ENCODE measurements at regions not wholly inside any gene's neighbourhood (a gene's known extent, or its start where the extent isn't known, plus 50 kb on each side); places are given as distances from the start of the nearest gene placed in this dataset.
"Not testable (repeated sequence)": the region's sequence is repeated elsewhere in the genome, so short reads cannot be mapped to it uniquely, and the experiment has no call there.

DNA sequence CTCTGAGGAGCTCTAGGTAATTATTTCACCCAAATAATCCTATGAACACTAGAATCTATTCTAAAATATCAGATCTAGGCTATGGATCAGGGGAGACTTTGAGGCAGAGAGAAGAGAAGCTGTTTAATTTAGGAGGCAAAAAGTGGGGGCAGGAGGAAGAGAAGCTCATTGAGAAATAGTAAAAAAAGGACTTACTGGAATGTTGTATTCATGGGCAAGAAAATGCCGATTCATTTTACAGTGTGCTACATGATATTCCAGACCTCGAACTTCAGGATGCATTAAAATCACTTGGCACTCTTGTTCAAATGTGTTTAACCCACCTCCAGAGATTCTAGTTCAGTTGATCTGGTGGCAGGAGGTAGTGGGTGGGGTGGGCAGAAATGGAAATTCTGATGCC lies 109.5 kb upstream of the ITGB1 start:
- DNase-seq = no peak

DNA sequence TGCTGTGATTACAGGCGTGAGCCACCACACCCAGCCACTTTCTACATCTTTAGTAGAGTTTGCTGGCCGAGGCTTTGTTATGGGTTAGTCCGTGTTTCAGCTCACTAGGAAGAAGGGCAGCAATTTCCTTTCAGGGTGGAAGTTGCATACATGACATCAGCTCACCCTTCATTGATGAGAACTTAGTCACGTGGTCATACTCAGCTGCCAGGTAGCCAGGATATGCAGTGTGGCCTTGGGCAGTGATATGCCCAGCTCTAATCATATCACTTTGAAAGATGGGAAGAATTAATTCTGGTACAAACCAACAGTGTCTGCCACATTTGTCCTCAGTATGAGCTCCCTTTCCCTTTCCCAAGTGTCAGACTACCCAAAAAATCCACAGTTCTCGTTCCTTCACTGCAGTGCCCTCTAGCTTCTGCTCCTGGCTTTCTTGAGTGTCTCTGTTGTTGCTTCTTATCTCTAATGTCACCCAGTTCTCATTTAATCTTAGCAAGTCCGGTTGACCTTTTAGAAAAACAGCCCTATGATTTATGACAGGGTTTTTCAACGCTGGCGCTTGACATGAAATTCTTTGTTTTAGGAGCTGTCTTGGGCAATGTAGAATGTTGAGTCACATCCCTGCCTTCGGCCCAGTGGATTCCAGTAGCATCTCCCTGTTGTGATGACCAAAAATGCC lies 108.7 kb upstream of the ITGB1 start:
- DNase-seq = no peak

DNA sequence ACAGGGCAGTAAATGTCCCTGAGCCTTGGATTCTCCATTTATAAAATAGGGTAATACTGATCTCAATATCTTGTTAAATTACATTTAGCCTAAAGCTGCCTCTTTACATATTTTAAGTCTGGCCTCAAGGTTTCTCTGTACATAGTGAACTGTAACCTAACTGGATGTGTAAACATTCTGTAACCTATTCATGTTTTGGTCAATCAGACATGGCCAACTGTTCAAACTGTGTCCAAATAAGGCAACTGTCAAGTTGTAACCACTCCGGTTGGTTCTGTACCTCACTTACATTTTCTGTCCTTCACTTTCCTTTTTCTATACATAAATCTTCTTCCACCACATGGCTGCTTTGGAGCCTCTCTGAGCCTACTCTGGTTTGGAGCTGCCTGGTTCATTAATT lies 107.1 kb upstream of the ITGB1 start:
- DNase-seq = no peak

DNA sequence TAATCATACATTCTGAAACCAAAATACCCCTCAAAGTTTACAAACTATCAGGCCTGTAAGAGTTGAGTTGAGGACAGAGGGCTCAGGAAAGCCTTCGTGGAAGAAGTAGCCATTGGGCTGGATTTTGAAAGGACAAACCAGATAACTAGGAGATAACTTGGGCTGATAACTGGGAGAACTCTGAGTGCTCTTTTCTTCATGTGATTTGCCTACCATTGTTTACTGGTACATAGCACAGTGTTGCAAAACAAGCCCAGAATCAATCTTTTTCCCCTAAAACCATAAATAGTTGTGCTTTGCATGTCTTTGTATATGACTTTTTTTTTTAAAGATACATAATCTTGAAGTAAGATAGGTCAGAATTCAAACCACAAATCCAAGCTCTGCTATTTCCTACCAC lies 106.7 kb upstream of the ITGB1 start:
- no peak for DNase-seq

DNA sequence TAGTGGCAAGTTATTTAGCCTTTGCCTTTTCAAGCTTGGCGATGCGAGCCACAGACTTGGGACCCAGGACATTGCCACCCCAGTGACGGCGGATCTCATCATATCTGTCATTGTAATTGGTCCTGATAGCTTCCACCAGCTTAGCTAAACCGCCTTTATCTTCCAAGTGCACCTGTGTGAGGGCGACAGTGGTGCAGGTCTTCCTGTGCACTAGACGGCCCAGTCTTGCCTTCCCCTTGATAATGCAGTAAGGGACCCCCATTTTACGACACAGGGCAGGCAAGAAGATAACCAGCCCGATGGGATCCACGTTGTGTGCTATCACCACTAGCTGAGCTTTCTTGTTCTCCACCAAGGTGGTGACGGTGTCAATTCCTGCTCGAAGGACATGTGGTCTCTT lies 99.6 kb upstream of the ITGB1 start:
- no peak for DNase-seq

DNA sequence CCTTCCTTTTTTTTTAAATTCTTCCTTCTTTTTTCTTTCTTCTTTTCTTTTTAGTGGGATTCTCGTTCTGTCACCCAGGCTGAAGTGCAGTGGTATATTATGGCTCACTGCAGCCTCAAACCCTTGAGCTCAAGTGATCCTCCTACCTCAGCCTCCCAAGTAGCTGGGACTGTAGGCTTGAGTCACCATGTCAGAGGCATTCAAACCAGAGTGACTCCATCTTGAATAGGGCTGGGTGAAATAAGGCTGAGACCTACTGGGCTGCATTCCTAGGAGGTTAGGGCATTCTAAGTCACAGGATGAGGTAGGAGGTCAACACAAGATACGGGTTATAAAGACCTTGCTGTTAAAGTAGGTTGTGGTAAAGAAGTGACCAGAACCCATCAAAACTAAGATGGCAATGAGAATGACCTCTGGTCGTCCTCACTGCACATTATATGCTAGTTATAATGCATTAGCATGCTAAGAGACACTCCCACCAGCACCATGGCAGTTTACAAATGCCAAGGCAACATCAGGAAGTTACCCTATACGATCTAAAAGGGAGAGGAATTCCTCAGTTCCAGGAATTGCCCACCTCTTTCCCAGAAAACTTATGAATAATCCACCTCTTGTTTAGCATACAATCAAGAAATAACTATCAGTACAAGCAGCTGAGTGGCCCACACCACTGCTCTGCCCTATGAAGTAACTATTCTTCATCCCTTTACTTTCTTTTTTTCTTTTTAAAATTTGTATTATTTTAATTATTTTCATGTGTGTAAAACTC lies 99.0 kb upstream of the ITGB1 start:
- no peak for DNase-seq

DNA sequence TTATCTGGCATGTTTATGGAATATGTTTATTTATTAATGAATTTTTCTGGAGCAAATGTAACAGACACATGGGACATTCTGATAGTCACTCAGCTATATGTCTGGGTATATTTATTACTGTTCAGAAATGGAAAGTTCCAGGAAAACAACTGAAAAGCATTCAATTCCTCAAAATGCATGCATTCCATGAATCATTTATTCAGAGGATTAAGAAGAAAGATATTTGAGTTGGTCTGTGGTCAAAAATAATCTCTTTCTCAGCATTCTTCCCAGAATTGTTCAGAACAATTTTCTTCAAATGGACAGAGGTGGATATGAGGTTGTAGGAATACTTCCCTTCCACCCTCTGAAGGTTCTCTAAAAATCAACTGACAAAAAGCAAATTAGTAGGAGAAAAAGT lies 97.6 kb upstream of the ITGB1 start:
- DNase-seq = no peak

DNA sequence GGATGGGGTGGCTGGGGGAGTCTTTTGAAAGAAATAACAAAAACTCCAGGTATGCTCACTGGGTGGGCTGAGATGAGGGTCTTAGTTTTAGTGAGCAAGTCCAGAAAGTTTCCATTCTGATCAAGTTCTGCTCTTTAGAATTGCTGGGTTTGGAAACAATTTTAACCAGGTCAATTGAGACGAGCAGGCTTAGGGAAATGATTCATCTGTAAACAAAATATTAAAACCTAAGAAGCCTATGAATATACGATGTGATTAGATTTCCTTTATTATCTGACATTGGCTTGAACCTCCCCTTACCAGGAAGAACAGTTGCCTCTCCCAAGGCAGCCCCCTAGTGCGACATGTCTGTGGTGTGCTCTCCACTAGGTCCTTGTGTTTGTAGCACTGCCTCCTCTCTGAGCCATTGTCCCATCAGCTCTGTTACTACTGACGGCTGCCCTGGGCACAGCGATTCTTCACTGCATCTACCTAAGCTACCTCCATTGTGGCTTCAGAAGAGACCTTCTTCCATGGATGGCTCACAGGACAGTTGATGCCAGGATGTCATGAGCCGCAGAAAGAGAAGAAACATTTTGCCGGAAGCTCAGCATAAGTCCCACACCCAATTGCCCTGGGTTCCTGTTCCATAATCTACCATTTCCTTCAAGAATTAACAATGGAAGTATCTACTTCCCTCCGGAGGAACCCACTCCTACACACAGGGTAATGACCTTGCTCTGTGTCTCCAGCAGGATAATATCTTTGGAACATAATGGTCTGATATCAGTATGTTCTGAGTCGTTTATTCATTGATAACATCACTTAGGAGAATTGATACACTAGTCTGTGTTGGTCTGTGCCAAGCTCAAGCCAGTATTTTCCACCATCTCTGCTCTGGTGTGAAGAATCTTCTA lies 95.1 kb upstream of the ITGB1 start:
- no peak for DNase-seq

DNA sequence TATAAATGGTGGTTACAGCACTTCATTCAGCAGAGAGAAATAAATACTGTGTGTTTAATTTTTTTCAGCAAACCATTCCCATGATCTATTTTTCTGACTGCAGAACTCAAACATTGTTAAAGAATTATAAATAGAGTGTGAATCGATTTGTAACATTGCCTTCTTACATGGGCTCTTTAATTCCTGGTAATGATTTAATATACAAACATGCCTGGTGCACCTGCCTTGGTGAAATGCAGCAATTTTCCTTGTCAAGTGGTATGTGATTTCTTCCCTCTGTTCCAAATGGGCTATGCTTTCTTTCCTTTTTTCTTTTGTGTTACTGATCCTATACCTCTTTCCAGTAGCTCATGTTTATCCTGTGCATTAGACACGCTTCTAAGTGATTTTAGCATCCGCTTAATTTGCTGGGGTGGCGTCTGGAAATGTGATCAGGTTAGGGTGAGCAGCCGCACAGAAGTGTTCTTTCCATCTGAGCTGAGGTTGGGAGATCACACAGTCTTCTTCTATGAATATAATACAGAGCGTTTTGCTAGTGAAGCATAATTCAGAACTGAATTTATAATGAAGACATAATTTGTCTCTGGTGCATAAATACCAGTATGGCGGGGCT lies 94.3 kb upstream of the ITGB1 start:
- no peak for DNase-seq

DNA sequence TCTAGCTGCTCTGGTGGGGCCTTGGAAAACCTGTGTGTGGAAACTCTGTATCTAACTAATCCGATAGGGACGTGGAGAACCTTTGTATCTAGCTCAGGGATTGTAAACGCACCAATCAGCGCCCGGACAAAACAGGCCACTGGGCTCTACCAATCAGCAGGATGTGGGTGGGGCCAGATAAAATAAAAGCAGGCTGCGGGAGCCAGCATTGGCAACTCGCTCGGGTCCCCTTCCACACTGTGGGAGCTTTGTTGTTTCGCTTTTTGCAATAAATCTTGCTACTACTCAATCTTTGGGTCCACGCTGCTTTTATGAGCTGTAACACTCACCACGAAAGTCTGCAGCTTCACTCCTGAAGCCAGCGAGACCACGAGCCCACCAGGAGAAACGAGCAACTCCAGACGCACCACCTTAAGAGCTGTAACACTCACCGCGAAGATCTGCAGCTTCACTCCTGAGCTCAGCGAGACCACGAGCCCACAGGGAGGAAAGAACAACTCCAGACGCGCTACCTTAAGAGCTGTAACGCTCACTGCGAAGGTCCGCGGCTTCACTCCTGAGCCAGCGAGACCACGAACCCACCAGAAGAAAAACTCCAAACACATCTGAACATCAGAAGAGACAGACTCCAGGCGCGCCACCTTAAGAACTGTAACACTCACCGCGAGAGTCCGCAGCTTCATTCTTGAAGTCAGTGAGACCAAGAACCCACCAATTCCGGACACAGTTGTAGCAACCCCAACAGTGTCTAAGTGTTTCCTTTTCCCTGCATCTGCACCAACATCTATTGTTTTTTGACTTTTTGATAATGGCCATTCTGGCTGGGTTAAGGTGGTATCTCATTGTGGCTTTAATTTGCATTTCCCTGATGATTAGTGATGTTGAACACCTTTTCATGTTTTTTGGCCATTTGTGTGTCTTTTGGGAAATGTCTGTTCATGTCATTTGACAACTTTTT lies 92.2 kb upstream of the ITGB1 start:
- not testable (repeated sequence) for DNase-seq

DNA sequence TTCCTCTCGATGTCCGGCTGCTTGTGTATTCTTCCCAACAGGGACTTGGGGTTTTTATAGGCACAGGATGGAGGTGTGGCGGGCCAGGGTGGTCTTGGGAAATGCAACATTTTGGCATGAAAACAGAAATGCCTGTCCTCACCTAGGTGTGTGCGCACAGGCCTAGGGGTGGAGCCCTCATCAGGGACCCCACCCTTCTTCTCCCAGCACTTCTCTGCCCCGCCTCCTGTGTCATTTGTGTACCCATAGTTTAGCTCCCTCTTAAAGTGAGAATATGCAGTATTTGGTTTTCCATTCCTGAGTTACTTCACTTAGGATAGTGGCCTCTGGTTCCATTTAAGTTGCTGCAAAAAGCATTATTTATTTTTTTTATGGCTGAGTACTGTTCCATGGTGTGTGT lies 90.2 kb upstream of the ITGB1 start:
- no peak for DNase-seq

DNA sequence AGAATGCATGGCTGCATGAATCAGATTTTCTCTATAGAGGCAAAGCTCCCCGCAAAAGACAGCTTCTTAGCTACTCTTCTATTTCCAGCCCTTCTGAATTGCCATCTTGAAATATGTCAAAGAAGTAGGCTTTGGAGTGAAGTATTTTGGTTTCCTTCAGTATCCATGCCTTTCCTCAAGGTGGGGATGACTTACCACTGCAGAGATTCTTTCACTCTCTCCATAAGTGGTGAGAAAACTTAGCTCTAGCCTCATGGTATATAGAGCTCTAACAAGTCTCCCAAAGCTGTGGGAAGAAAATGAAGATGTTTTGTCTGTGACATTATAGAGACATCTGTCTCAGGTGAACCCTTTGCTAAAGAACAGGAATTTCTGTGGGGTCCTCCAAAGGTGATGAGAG lies 89.6 kb upstream of the ITGB1 start:
- no peak for DNase-seq

DNA sequence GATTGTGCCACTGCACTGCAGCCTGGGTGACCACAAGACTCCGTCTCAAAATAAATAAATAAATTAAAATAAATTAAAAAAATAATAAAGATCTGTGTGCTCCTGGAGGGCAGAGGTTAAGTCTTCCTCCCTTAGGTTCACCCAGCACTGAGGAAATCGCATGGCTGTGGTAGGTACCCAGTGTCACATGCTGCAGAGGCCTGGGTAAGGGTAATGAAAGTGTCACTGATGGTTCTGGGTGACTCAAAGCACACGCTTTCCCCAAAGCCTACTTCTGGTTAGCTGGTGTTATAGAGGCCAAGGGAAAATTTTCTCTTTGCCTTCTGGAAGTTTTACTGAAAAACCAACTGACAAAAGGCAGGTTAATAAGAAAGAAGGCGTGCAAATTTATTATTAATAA lies 88.8 kb upstream of the ITGB1 start:
- DNase-seq = no peak

DNA sequence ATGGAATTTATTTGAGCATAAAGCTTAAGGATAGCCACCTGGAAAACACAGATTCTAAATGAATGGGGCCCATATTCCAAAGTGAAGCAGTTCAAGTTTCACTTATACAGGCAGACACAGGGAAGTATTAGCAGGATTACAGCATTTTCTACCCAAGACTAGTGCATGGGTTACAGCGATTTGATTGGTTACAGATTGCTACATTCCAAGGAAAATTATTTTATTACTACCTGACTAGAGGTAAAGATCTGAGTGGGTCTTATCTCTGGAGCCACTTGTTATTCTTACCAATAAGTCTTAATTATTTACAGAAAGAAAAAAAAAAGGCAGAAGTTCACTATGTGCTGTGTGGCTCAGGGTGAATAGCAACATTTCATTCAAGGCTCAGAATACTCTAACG lies 87.4 kb upstream of the ITGB1 start:
- DNase-seq = no peak

DNA sequence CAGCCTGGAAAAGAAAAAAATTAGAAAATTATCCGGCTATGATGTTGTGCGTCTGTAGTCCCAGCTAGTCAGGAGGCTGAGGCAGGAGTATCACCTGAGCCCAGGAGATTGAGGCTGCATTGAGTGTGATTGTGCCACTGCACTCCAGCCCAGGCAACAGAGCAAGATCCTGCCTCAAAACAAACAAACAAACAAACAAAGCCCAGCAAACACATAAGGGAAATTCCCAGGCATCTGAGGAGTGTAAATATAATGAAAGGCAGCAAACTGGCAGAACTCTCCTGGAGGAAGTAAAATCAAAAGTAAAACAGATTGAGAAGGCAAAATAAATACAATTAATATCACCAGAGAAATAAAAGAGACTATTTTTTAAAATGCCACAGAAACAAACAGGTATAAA lies 84.5 kb upstream of the ITGB1 start:
- no peak for DNase-seq

DNA sequence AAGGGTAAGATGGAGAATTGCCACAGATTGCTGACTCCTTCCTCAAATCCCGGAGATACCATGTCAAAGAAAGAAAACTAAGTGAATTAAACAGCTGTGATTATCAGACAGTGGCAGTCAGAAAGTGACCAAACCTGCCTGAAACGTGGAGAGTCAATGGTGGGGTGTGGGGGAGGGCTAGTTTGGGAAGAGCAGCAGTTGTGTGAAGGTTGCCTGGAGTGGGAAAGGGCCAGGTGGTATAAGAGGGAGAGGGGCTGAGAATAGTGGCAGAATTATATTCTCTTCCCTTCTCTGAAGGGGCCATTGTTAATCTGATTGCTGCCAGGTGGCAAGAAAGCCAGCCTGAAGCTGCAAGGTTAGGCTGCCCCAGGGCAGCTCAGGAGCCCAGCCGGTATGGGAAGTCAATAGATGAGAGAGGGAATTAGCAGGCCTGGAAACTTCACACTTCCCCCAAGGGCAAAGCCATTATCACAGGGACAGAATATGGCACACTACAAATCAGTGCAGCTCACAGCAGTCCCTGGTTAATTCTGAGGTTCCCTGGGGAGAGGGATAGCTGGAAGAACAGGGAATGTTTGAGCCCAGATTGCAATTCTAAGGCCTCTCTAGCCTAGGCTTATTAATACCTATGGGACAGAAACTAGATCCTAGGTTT lies 83.9 kb upstream of the ITGB1 start:
- no peak for DNase-seq

DNA sequence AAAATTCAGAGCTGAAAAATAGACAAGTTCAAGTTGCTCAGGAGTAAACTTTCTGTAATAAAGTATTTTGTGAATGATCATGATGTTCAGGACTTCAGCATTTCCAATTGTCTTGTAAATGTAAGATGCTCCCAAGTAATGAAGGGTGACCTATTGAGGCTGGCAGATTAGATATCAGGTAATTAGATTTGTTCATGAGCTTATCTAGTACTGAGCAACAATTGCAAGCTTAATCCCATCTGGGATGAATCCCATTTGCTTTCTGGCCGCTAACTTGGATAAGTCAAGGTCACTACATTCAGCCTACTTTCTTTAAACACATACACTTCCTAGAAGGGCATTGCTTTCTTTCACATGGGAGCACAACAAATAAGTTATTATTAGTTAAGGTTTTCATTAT lies 82.4 kb upstream of the ITGB1 start:
- DNase-seq = no peak

DNA sequence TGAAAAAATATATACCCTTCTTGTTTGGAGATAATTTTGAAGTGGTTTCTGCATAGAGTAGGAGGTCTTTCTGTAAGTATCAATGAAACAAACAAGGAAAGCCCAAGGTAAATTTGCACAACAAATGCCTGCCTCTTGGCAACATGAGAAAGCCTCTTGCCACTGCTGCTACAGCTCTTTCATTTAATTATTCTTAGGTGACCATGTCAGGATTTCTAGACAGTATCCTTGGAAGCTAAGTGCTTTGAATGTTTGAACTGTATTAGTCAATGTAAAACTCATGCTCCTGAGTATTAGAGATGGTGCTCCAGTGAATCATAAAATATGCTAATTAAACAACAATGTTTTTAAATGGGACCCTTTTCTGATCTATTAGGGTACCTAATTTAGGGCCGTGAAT lies 81.2 kb upstream of the ITGB1 start:
- no peak for DNase-seq

DNA sequence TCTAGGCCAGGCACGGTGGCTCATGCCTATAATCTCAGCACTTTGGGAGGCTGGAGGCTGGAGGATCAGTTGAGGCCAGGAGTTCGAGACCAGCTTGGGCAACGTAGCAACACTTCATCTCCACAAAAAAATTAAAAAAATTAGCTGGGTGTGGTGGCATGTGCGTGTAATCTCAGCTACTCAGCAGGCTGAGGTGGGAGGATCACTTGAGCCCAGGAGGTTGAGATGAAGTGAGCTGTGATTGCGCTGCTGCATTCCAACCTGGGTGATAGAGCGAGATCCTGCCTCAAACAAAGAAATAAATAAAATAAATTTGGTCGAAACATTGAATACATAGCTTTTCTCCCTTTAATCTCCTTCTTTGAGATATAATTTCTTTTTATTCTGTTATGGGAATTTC lies 80.6 kb upstream of the ITGB1 start:
- DNase-seq = no peak

DNA sequence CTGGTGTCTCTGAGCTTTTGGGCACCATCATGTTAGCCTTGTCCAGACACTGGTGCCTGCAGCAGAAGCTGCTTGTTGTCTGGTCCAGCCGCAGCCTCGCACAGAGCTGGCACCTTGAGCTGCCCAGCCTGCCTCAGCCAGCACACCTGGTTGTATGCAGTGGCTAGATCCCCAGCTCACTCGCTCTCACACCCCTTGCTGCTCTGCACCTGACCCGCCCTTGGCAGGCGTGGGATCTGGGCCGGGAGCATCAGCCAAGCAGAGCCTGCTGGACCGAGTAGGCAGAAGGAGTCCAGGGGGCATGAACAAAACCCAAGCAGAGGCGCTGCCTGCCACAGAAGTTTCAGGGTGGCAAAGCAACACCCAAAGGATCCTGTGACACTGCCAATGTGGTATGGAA lies 79.7 kb upstream of the ITGB1 start:
- DNase-seq = no peak

DNA sequence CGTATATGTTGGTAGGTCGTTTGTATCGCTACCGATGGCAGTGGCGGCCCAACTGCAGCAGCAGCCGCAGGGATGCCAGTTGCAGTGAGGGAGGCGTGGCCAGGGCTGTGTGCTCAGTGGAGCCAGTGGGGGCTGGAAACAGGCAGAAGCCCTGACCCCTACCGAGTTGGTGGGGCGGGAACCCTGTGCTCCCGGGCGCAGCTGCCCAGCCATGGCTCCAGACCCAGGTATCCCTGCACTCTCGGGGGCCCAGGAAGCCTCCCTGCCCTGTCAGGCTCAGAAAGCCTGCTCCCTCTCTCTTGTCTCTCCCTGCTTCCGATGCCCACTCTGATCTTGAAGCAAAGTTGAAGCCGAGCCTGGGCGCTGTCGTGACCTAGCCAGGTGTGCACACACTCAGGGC lies 78.6 kb upstream of the ITGB1 start:
- no peak for DNase-seq

DNA sequence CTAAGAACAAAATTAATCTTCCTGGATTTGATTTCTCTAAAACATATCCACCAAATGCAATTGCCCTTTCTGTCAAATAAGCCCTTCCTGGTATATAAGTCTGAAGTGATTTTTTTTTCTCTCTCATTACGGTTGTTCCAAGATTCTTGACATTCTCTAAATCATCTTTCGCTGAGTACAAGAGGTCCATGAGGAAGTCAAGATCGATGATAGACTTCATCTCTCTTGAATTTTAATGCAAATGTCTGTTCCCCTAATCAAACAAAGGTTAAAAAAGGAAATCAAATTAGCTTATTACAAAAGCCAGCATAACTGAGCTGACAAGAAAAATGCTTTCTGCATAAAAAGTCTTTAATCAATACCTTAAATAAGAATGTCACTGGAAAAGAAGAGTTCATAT lies 77.4 kb upstream of the ITGB1 start:
- no peak for DNase-seq
